ENCODE measurements at regions not wholly inside any gene's neighbourhood (a gene's known extent, or its start where the extent isn't known, plus 50 kb on each side); places are given as distances from the start of the nearest gene placed in this dataset.
"Not testable (repeated sequence)": the region's sequence is repeated elsewhere in the genome, so short reads cannot be mapped to it uniquely, and the experiment has no call there.

GRCh38 chr1:5140136-5140535 lies 485.7 kb downstream of the AJAP1 start:
- FAIRE-seq, result no peak
- DNase-seq (ENCODE audit: insufficient read length, low spot score), result no peak

GRCh38 chr1:5129746-5130355 lies 475.4 kb downstream of the AJAP1 start:
- DNase-seq (ENCODE audit: insufficient read length, low spot score) (no peak), FAIRE-seq (no peak)

- FAIRE-seq, result no peak
- DNase-seq (ENCODE audit: insufficient read length, low spot score), result no peak
These were observed 470.8 kb downstream of the AJAP1 start for GRCh38 chr1:5125208-5125607.

GRCh38 chr1:5120559-5120958 lies 466.1 kb downstream of the AJAP1 start:
- FAIRE-seq (no peak), DNase-seq (ENCODE audit: insufficient read length, low spot score) (no peak)

- DNase-seq (ENCODE audit: insufficient read length, low spot score), result no peak
- FAIRE-seq, result no peak
These were observed 465.2 kb downstream of the AJAP1 start for GRCh38 chr1:5119366-5120234.

- DNase-seq (ENCODE audit: insufficient read length, low spot score); FAIRE-seq: not testable (repeated sequence)
These were observed 464.4 kb downstream of the AJAP1 start for GRCh38 chr1:5118771-5119170.

GRCh38 chr1:5118292-5118691 lies 463.9 kb downstream of the AJAP1 start:
- DNase-seq (ENCODE audit: insufficient read length, low spot score); FAIRE-seq: not testable (repeated sequence)

GRCh38 chr1:5111581-5111980 lies 457.2 kb downstream of the AJAP1 start:
- FAIRE-seq (no peak), DNase-seq (ENCODE audit: insufficient read length, low spot score) (no peak)

GRCh38 chr1:5110508-5110907 lies 456.1 kb downstream of the AJAP1 start:
- FAIRE-seq, result no peak
- no peak for DNase-seq (ENCODE audit: insufficient read length, low spot score)

GRCh38 chr1:5109633-5110032 lies 455.2 kb downstream of the AJAP1 start:
- DNase-seq (ENCODE audit: insufficient read length, low spot score) (no peak), FAIRE-seq (no peak)

GRCh38 chr1:5108740-5109139 lies 454.3 kb downstream of the AJAP1 start:
- DNase-seq (ENCODE audit: insufficient read length, low spot score) (no peak), FAIRE-seq (no peak)

GRCh38 chr1:5105744-5106143 lies 451.3 kb downstream of the AJAP1 start:
- DNase-seq (ENCODE audit: insufficient read length, low spot score) (no peak), FAIRE-seq (no peak)

GRCh38 chr1:5099558-5099957 lies 445.1 kb downstream of the AJAP1 start:
- FAIRE-seq (no peak), DNase-seq (ENCODE audit: insufficient read length, low spot score) (no peak)

GRCh38 chr1:5098981-5099385 lies 444.6 kb downstream of the AJAP1 start:
- DNase-seq (ENCODE audit: insufficient read length, low spot score) (no peak), FAIRE-seq (no peak)

- FAIRE-seq (no peak), DNase-seq (ENCODE audit: insufficient read length, low spot score) (no peak)
These were observed 438.6 kb downstream of the AJAP1 start for GRCh38 chr1:5093042-5093441.

- DNase-seq (ENCODE audit: insufficient read length, low spot score), result no peak
- FAIRE-seq, result no peak
These were observed 430.3 kb downstream of the AJAP1 start for GRCh38 chr1:5084676-5085075.

- DNase-seq (ENCODE audit: insufficient read length, low spot score) (no peak), FAIRE-seq (no peak)
These were observed 412.8 kb downstream of the AJAP1 start for GRCh38 chr1:5067246-5067645.

GRCh38 chr1:5053744-5054143 lies 399.3 kb downstream of the AJAP1 start:
- no peak for DNase-seq (ENCODE audit: insufficient read length, low spot score)
- no peak for FAIRE-seq

- FAIRE-seq (no peak), DNase-seq (ENCODE audit: insufficient read length, low spot score) (no peak)
These were observed 374.7 kb downstream of the AJAP1 start for GRCh38 chr1:5029136-5029535.

GRCh38 chr1:5012249-5012648 lies 357.8 kb downstream of the AJAP1 start:
- DNase-seq (ENCODE audit: insufficient read length, low spot score), result no peak
- FAIRE-seq, result no peak

GRCh38 chr1:5010656-5011055 lies 356.2 kb downstream of the AJAP1 start:
- FAIRE-seq (no peak), DNase-seq (ENCODE audit: insufficient read length, low spot score) (no peak)

- DNase-seq (ENCODE audit: insufficient read length, low spot score) (no peak), FAIRE-seq (no peak)
These were observed 355.8 kb downstream of the AJAP1 start for GRCh38 chr1:5010236-5010635.

Measured in GM19239 (cell line).